Stimulated activated CD4-positive, alpha-beta T cell treated with anti-CD3 and anti-CD28 coated beads, Interleukin-1b, Interleukin-23, amount 100 ng/mL, for 24 hours (primary cell): ENCODE measurements at regions not wholly inside any gene's neighbourhood (a gene's known extent, or its start where the extent isn't known, plus 50 kb on each side); places are given as distances from the start of the nearest gene placed in this dataset.

Experiments
- DNase-seq, 4 experiments: peaks; one replicate each; pipeline ENCODE4 v3.0.0-alpha.2; 2020; ENCODE audit warnings: low read depth in 4 of 4, low spot score in 1 of 4

- no peak for DNase-seq
These were observed 278.5 kb upstream of the GJB5 start for GRCh38 chr1:34476371-34476770.

GRCh38 chr1:34477632-34478141 lies 277.2 kb upstream of the GJB5 start:
- no peak for DNase-seq

GRCh38 chr1:34478515-34479076 lies 276.3 kb upstream of the GJB5 start:
- no peak for DNase-seq

GRCh38 chr1:34479731-34480130 lies 275.1 kb upstream of the GJB5 start:
- DNase-seq, result no peak

GRCh38 chr1:34488080-34488708 lies 266.7 kb upstream of the GJB5 start:
- no peak for DNase-seq

GRCh38 chr1:34500451-34500850 lies 254.4 kb upstream of the GJB5 start:
- DNase-seq, result no peak

GRCh38 chr1:34511802-34512201 lies 243.0 kb upstream of the GJB5 start:
- no peak for DNase-seq

- no peak for DNase-seq
These were observed 236.6 kb upstream of the GJB5 start for GRCh38 chr1:34518146-34518699.

- DNase-seq, result no peak
These were observed 234.7 kb upstream of the GJB5 start for GRCh38 chr1:34520111-34520510.

GRCh38 chr1:34524783-34525182 lies 230.1 kb upstream of the GJB5 start:
- no peak for DNase-seq

- DNase-seq, result no peak
These were observed 224.7 kb upstream of the GJB5 start for GRCh38 chr1:34529935-34530859.

GRCh38 chr1:34532113-34532512 lies 222.7 kb upstream of the GJB5 start:
- DNase-seq, result no peak

GRCh38 chr1:34538481-34538880 lies 216.4 kb upstream of the GJB5 start:
- no peak for DNase-seq

GRCh38 chr1:34547046-34547674 lies 207.7 kb upstream of the GJB5 start:
- no peak for DNase-seq

GRCh38 chr1:34549199-34549598 lies 205.6 kb upstream of the GJB5 start:
- DNase-seq, result no peak

- DNase-seq, result no peak
These were observed 176.5 kb upstream of the GJB5 start for GRCh38 chr1:34578306-34578705.

GRCh38 chr1:34582356-34582755 lies 172.5 kb upstream of the GJB5 start:
- no peak for DNase-seq

GRCh38 chr1:34587761-34588160 lies 167.1 kb upstream of the GJB5 start:
- no peak for DNase-seq

- no peak for DNase-seq
These were observed 164.6 kb upstream of the GJB5 start for GRCh38 chr1:34590211-34590623.

GRCh38 chr1:34591751-34592629 lies 162.9 kb upstream of the GJB5 start:
- no peak for DNase-seq
